Uterus (tissue), 2 donors: ENCODE measurements at regions not wholly inside any gene's neighbourhood (a gene's known extent, or its start where the extent isn't known, plus 50 kb on each side); places are given as distances from the start of the nearest gene placed in this dataset.

Experiments
- POLR2A ChIP-seq, 2 donors: fragments of 450-650 bp; IDR thresholded peaks; one replicate each; pipeline ENCODE4 v1.6.1; 2016; ENCODE audit warnings: antibody characterized with exemption in 2 of 2, mild to moderate bottlenecking in 1 of 2, moderate library complexity in 1 of 2
- TF ChIP-seq, protein P1 (sequence below), 4 experiments: fragments of 200-600 bp in 2 of 4; fragments of 450-650 bp in 2 of 4; sonication (generic) in 2 of 4; IDR thresholded peaks; one replicate each; pipeline ENCODE4 v1.5.1; 2016 to 2019; ENCODE audit warnings: antibody characterized with exemption in 4 of 4, mild to moderate bottlenecking in 2 of 4, moderate library complexity in 1 of 4

DNA sequence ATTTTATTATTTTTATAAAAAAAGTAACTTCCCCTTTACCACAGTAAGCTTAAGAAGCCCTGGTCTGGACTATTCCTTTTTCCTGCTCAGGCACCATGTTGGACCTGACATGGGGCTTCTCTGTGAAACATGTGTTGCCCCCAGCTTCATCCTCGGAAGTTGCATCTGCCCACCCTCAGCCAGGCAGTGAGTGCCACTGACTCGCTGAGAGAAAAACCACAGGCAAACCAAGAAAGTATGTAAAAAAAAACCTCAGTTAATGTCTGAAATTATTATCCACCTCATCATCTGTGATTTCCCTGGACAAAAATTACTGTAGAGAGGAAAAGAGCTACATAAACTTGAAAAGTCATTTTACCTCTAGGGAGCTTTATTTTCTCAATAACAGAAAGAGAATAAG, 109.9 kb upstream of the MCHR2 start:
- TF ChIP-seq POLR2A (IDR thresholded peaks at IDR 0.05), result no peak
- TF ChIP-seq, protein P1, sequence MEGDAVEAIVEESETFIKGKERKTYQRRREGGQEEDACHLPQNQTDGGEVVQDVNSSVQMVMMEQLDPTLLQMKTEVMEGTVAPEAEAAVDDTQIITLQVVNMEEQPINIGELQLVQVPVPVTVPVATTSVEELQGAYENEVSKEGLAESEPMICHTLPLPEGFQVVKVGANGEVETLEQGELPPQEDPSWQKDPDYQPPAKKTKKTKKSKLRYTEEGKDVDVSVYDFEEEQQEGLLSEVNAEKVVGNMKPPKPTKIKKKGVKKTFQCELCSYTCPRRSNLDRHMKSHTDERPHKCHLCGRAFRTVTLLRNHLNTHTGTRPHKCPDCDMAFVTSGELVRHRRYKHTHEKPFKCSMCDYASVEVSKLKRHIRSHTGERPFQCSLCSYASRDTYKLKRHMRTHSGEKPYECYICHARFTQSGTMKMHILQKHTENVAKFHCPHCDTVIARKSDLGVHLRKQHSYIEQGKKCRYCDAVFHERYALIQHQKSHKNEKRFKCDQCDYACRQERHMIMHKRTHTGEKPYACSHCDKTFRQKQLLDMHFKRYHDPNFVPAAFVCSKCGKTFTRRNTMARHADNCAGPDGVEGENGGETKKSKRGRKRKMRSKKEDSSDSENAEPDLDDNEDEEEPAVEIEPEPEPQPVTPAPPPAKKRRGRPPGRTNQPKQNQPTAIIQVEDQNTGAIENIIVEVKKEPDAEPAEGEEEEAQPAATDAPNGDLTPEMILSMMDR (IDR thresholded peaks at IDR 0.05), result no peak
